Fibroblast of lung (primary cell): ENCODE measurements at regions not wholly inside any gene's neighbourhood (a gene's known extent, or its start where the extent isn't known, plus 50 kb on each side); places are given as distances from the start of the nearest gene placed in this dataset.

Experiments
- DNase-seq, 2 donors: peaks; one replicate each; pipeline versions ENCODE4 v3.0.0 to v3.0.0-alpha.2; 2010; ENCODE audit warnings: low read depth in 2 of 2
- H2AFZ ChIP-seq: 2 replicates; pipeline ENCODE4 v1.5.1; 2012; ENCODE audit warnings: low read length, control low read depth, inconsistent platforms
- H3K27ac ChIP-seq: 2 replicates; pipeline ENCODE4 v1.5.1; 2011; ENCODE audit warnings: low read length, control low read depth; ENCODE audit not compliant: insufficient read depth
- H3K27me3 ChIP-seq: 2 replicates; pipeline ENCODE4 v1.5.1; 2011; ENCODE audit warnings: mild to moderate bottlenecking, low read length; ENCODE audit not compliant: control insufficient read depth, insufficient read depth
- H3K36me3 ChIP-seq: 2 replicates; pipeline ENCODE4 v1.5.1; 2011; ENCODE audit warnings: low read length; ENCODE audit not compliant: control insufficient read depth, insufficient read depth
- H3K4me1 ChIP-seq: 2 replicates; pipeline ENCODE4 v1.5.1; 2011; ENCODE audit warnings: low read length; ENCODE audit not compliant: control insufficient read depth, insufficient read depth; ENCODE audit errors: extremely low read depth
- H3K4me2 ChIP-seq: 2 replicates; pipeline ENCODE4 v1.5.1; 2011; ENCODE audit warnings: low read length, control low read depth; ENCODE audit not compliant: insufficient read depth; ENCODE audit errors: extremely low read depth
- H3K4me3 ChIP-seq, 4 experiments: fragments of 200-600 bp in 1 of 4; sonication (generic) in 1 of 4; replicated peaks in 1 of 4; 2 replicates each; pipeline ENCODE4 v1.5.1; 2011 to 2016; ENCODE audit warnings: low read length in 4 of 4, low read depth in 3 of 4, mild to moderate bottlenecking in 3 of 4, control low read depth in 2 of 4, inconsistent platforms in 1 of 4, mixed read lengths in 1 of 4; ENCODE audit not compliant: insufficient read depth in 1 of 4; ENCODE audit errors: control extremely low read depth in 1 of 4
- H3K79me2 ChIP-seq: 2 replicates; pipeline ENCODE4 v1.5.1; 2012; ENCODE audit warnings: mild to moderate bottlenecking, low read length, inconsistent platforms; ENCODE audit not compliant: control insufficient read depth, insufficient read depth
- H3K9ac ChIP-seq: 2 replicates; pipeline ENCODE4 v1.5.1; 2011; ENCODE audit warnings: mild to moderate bottlenecking, low read length, control low read depth; ENCODE audit not compliant: insufficient read depth
- H3K9me3 ChIP-seq: 2 replicates; pipeline ENCODE4 v1.5.1; 2012; ENCODE audit warnings: low read depth, low read length; ENCODE audit not compliant: control insufficient read depth, insufficient read depth
- H4K20me1 ChIP-seq: 2 replicates; pipeline ENCODE4 v1.5.1; 2011; ENCODE audit warnings: low read length; ENCODE audit not compliant: control insufficient read depth, insufficient read depth; ENCODE audit errors: extremely low read depth
- EZH2 ChIP-seq: IDR thresholded peaks from 2 replicates; pipeline ENCODE4 v1.5.1; 2012; ENCODE audit warnings: low read length, control low read depth, mild to moderate bottlenecking; ENCODE audit errors: missing control alignments
- TF ChIP-seq, protein P1 (sequence below), 2 donors: IDR thresholded peaks in 1 of 2; conservative IDR thresholded peaks in 1 of 2; 1 replicate in 1 of 2; 2 replicates in 1 of 2; pipeline ENCODE4 v1.5.1; 2011 to 2012; ENCODE audit warnings: low read length in 2 of 2, control low read depth in 1 of 2, inconsistent platforms in 1 of 2, low read depth in 1 of 2, mild to moderate bottlenecking in 1 of 2

DNA sequence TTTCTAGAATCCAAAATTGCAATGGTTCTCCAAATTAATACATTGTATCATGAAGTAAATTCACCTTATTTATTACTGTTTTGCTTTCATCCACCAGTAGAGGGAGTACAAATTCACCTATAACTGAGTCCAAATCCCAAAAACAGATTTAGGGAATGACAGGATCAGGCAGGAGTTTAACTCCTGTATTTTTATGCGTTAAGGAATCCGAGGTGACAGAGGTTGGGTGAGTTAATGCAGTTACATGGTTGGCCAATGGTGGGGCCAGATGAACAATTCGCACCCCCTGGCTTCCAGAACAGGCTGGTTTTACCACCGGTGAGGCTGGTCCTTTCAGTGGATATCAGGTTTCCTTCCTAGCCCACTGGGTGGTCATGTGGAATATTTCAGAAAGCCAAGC lies 82.4 kb downstream of the MTNR1A start:
- no peak for TF ChIP-seq EZH2
- TF ChIP-seq, protein P1, sequence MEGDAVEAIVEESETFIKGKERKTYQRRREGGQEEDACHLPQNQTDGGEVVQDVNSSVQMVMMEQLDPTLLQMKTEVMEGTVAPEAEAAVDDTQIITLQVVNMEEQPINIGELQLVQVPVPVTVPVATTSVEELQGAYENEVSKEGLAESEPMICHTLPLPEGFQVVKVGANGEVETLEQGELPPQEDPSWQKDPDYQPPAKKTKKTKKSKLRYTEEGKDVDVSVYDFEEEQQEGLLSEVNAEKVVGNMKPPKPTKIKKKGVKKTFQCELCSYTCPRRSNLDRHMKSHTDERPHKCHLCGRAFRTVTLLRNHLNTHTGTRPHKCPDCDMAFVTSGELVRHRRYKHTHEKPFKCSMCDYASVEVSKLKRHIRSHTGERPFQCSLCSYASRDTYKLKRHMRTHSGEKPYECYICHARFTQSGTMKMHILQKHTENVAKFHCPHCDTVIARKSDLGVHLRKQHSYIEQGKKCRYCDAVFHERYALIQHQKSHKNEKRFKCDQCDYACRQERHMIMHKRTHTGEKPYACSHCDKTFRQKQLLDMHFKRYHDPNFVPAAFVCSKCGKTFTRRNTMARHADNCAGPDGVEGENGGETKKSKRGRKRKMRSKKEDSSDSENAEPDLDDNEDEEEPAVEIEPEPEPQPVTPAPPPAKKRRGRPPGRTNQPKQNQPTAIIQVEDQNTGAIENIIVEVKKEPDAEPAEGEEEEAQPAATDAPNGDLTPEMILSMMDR (conservative IDR thresholded peaks at IDR 0.05 in 1 of 2, IDR thresholded peaks at IDR 0.05 in 1 of 2; ENCODE audit: low read depth in 1 of 2, low read length in 2 of 2), result peak; percentile 59 to 60
- Histone ChIP-seq H3K79me2 (no peaks in the 10 kb centered on the region), H3K4me1 (no peaks in the 10 kb centered on the region), H3K9me3 (no peaks in the 10 kb centered on the region), H4K20me1 (no peaks in the 10 kb centered on the region), H3K9ac (no peak overlapping the region), H3K27me3 (no peaks in the 10 kb centered on the region), H3K4me2 (no peak overlapping the region), H3K4me3 (no peak overlapping the region), H3K36me3 (no peaks in the 10 kb centered on the region), H3K27ac (no peak overlapping the region), H2AFZ (no peak overlapping the region)
- DNase-seq, result peak; percentile 39 to 66

DNA sequence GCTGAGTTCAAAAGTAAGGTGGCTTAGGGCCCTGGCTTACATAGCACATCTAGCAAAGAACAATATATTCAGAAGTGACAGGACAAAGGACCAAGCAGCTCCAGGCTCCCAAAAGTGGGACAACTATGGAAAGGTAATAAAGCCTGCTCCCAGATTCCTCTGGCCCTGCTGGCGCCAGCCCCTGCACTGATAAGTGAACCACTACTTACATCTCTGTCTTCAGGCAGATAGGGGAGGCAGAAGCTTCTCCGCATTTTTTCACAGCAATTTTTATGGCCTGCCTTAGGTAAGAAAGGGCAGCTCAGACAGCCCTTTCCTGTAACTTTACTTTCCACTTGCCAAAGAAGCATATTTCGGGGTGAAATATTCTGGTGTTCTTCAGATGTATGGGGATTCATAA lies 83.9 kb downstream of the MTNR1A start:
- no peak overlapping the region for H3K4me2 ChIP-seq
- H3K9me3 ChIP-seq, result no peaks in the 10 kb centered on the region
- no peaks in the 10 kb centered on the region for H3K79me2 ChIP-seq
- H3K27me3 ChIP-seq, result no peaks in the 10 kb centered on the region
- TF ChIP-seq, protein P1 (conservative IDR thresholded peaks at IDR 0.05 in 1 of 2, IDR thresholded peaks at IDR 0.05 in 1 of 2; ENCODE audit: low read depth in 1 of 2, low read length in 2 of 2), result no peak
- TF ChIP-seq EZH2, result no peak
- no peak overlapping the region for H3K9ac ChIP-seq
- no peak overlapping the region for H2AFZ ChIP-seq
- H4K20me1 ChIP-seq, result no peaks in the 10 kb centered on the region
- H3K27ac ChIP-seq, result no peak overlapping the region
- DNase-seq, result no peak
- H3K4me1 ChIP-seq, result no peaks in the 10 kb centered on the region
- H3K36me3 ChIP-seq, result no peaks in the 10 kb centered on the region
- H3K4me3 ChIP-seq, result no peak overlapping the region

DNA sequence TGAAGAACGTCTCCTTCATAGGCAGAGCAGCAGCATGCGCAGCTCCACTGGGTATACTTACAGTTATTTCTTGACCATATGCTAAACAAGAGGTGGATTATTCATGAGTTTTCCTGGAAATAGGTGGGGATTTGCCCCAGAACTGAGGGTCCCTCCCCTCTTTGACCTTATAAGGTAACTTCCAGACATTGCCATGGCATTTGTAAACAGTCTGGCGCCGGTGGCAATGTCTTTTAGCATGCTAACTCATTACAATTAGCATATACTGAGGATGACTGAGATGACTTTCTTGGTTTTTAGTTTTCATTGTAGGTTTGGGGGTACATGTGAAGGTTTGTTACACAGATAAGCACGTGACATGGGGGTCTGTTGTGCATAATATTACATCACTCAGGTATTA lies 97.3 kb downstream of the MTNR1A start:
- Histone ChIP-seq H3K4me2 (no peak overlapping the region), H3K36me3 (no peaks in the 10 kb centered on the region), H2AFZ (no peak overlapping the region), H4K20me1 (no peaks in the 10 kb centered on the region), H3K9me3 (no peaks in the 10 kb centered on the region), H3K4me1 (no peaks in the 10 kb centered on the region), H3K4me3 (no peak overlapping the region), H3K27ac (no peak overlapping the region), H3K27me3 (no peaks in the 10 kb centered on the region), H3K79me2 (no peaks in the 10 kb centered on the region), H3K9ac (no peak overlapping the region)
- TF ChIP-seq, protein P1 (conservative IDR thresholded peaks at IDR 0.05 in 1 of 2, IDR thresholded peaks at IDR 0.05 in 1 of 2; ENCODE audit: low read depth in 1 of 2, low read length in 2 of 2), result no peak
- no peak for TF ChIP-seq EZH2
- DNase-seq, result no peak
